Astrocyte (in vitro differentiated cells and primary cell): ENCODE measurements at regions not wholly inside any gene's neighbourhood (a gene's known extent, or its start where the extent isn't known, plus 50 kb on each side); places are given as distances from the start of the nearest gene placed in this dataset.

ENCODE experiments used
- DNase-seq: peaks from one replicate; pipeline ENCODE4 v3.0.0-alpha.2; 2010; ENCODE audit warnings: low read depth
- FAIRE-seq: peaks from 2 replicates; lab custom pipeline; 2011; peaks lifted over from hg19 to GRCh38; lab: Jason Lieb, UNC
- H2AFZ ChIP-seq: 2 replicates; pipeline ENCODE4 v1.6.0; 2012; ENCODE audit warnings: low read depth, low read length, inconsistent platforms
- H3K27ac ChIP-seq: 2 replicates; pipeline ENCODE4 v1.5.1; 2011; ENCODE audit warnings: low read depth, low read length, inconsistent platforms
- H3K27me3 ChIP-seq: 2 replicates; pipeline ENCODE4 v1.6.0; 2011; ENCODE audit warnings: low read length, inconsistent platforms; ENCODE audit not compliant: insufficient read depth
- H3K36me3 ChIP-seq: 2 replicates; pipeline ENCODE4 v1.5.1; 2011; ENCODE audit warnings: low read length, inconsistent platforms; ENCODE audit not compliant: insufficient read depth
- H3K4me1 ChIP-seq: 2 replicates; pipeline ENCODE4 v1.5.1; 2011; ENCODE audit warnings: low read length, inconsistent platforms; ENCODE audit not compliant: insufficient read depth
- H3K4me2 ChIP-seq: 2 replicates; pipeline ENCODE4 v1.6.0; 2012; ENCODE audit warnings: low read length, inconsistent platforms
- H3K4me3 ChIP-seq: 2 replicates; pipeline ENCODE4 v1.5.1; 2011; ENCODE audit warnings: low read depth, mild to moderate bottlenecking, low read length, inconsistent platforms; ENCODE audit not compliant: insufficient read depth
- H3K79me2 ChIP-seq: 2 replicates; pipeline ENCODE4 v1.6.0; 2012; ENCODE audit warnings: mild to moderate bottlenecking, low read length, inconsistent platforms; ENCODE audit not compliant: insufficient read depth
- H3K9ac ChIP-seq: 2 replicates; pipeline ENCODE4 v1.6.0; 2012; ENCODE audit warnings: mild to moderate bottlenecking, low read length, inconsistent platforms
- H3K9me3 ChIP-seq: 2 replicates; pipeline ENCODE4 v1.5.1; 2012; ENCODE audit warnings: low read depth, mild to moderate bottlenecking, low read length, inconsistent platforms; ENCODE audit not compliant: insufficient read depth
- H4K20me1 ChIP-seq: 2 replicates; pipeline ENCODE4 v1.6.0; 2012; ENCODE audit warnings: low read length, inconsistent platforms; ENCODE audit not compliant: insufficient read depth
- H3K27ac Mint-ChIP-seq: one replicate; pipeline ENCODE4 v1.8.0; 2021; ENCODE audit warnings: mild to moderate bottlenecking, mixed read lengths; ENCODE audit not compliant: unreplicated experiment
- H3K27me3 Mint-ChIP-seq: one replicate; pipeline ENCODE4 v1.8.0; 2021; ENCODE audit warnings: low read depth, mixed read lengths; ENCODE audit not compliant: unreplicated experiment
- H3K36me3 Mint-ChIP-seq: one replicate; pipeline ENCODE4 v1.8.0; 2021; ENCODE audit warnings: low read depth, mixed read lengths; ENCODE audit not compliant: unreplicated experiment
- H3K4me1 Mint-ChIP-seq: one replicate; pipeline ENCODE4 v1.8.0; 2021; ENCODE audit warnings: low read depth, mixed read lengths; ENCODE audit not compliant: unreplicated experiment
- H3K4me3 Mint-ChIP-seq: one replicate; pipeline ENCODE4 v1.8.0; 2021; ENCODE audit warnings: mild to moderate bottlenecking, moderate library complexity, mixed read lengths; ENCODE audit not compliant: unreplicated experiment
- H3K9me3 Mint-ChIP-seq: one replicate; pipeline ENCODE4 v1.8.0; 2021; ENCODE audit warnings: mild to moderate bottlenecking, mixed read lengths; ENCODE audit not compliant: unreplicated experiment
- CTCF ChIP-seq: IDR thresholded peaks from 2 replicates; pipeline ENCODE4 v1.5.1; 2011; ENCODE audit warnings: low read depth, mild to moderate bottlenecking, inconsistent platforms, low read length, moderate library complexity; ENCODE audit not compliant: insufficient read depth
- EZH2 ChIP-seq: IDR thresholded peaks from 2 replicates; pipeline ENCODE4 v1.6.1; 2012; ENCODE audit warnings: mild to moderate bottlenecking, low read length, inconsistent platforms; ENCODE audit not compliant: insufficient read depth

DNA sequence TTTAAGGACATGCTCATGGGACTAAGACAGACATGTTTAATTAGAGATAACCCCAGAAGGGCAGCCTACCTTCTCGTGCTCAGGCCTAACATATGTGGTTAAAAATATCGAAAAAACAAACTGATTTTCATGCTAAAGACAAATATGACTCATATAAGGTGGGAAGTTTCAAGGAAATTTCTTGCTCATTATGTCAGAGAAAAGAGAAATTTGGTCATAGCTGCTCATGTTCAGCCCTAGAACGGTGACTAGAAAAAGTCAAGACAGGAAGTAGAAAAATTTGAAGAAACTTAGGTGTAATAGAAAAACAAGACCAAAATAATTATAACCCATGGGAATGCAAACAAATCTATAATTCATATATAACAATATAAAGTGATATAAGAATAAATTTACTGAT lies 120.6 kb downstream of the PRDM9 start:
- no peaks in the 10 kb centered on the region for H3K9me3 Mint-ChIP-seq
- Histone ChIP-seq H4K20me1 (no peaks in the 10 kb centered on the region), H3K4me3 (no peak overlapping the region), H3K9ac (no peak overlapping the region), H3K27me3 (no peaks in the 10 kb centered on the region), H3K79me2 (no peaks in the 10 kb centered on the region), H3K9me3 (no peaks in the 10 kb centered on the region), H3K27ac (no peak overlapping the region), H3K4me2 (no peak overlapping the region), H3K36me3 (no peaks in the 10 kb centered on the region), H2AFZ (no peak overlapping the region), H3K4me1 (no peaks in the 10 kb centered on the region)
- TF ChIP-seq CTCF (no peak), EZH2 (no peak)
- no peak overlapping the region for H3K4me3 Mint-ChIP-seq
- DNase-seq (no peak), FAIRE-seq (no peak)
- no peaks in the 10 kb centered on the region for H3K27me3 Mint-ChIP-seq
- peaks cover 2% of the 10 kb centered on the region for H3K4me1 Mint-ChIP-seq
- H3K27ac Mint-ChIP-seq, result no peak overlapping the region
- no peaks in the 10 kb centered on the region for H3K36me3 Mint-ChIP-seq

- Histone ChIP-seq H3K79me2 (no peaks in the 10 kb centered on the region), H3K9ac (no peak overlapping the region), H3K4me3 (no peak overlapping the region), H2AFZ (no peak overlapping the region), H4K20me1 (no peaks in the 10 kb centered on the region), H3K27ac (no peak overlapping the region), H3K36me3 (no peaks in the 10 kb centered on the region), H3K4me2 (no peak overlapping the region), H3K27me3 (no peaks in the 10 kb centered on the region), H3K4me1 (no peaks in the 10 kb centered on the region), H3K9me3 (no peaks in the 10 kb centered on the region)
- TF ChIP-seq CTCF (no peak), EZH2 (no peak)
- Mint-ChIP-seq H3K4me3 (no peak overlapping the region), H3K4me1 (peaks cover 2% of the 10 kb centered on the region), H3K27me3 (no peaks in the 10 kb centered on the region), H3K9me3 (no peaks in the 10 kb centered on the region), H3K36me3 (no peaks in the 10 kb centered on the region), H3K27ac (no peak overlapping the region)
- DNase-seq, result no peak
- no peak for FAIRE-seq
These were observed 122.0 kb downstream of the PRDM9 start for GRCh38 chr5:23629396-23629795.

DNA sequence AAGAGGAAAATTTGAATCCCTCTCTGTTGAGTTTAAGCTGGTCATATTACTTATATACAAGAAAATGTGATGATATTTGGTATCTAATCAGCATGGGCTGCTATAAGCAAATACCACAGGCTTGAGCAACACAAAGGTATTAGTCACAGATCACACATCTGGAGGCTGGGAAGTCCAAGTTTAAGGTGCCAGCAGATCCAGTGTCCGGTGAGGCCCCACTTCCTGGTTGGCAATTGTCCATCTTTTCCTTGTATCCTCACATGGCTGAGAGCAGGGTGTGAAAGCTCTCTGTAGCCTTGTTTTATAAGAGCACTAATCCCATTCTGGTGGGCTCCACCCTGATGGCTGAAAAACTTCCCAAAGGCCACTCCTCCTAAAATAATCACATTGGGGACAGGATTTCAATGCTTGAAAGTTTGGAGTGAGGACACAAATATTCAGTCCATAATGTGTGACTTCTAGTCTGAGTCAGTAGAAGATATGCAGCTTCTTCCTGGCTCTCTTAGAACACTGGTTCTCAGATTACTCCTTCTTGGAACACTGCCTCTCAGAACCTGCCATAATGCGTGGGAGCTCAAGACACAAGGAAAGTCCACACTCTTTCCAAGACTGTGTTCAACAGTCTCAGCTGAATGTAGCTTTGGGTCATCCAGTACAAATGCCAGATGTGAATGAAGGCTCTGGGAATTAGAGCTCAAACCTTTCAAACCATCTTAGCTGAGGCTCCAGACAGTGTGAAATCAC lies 124.1 kb downstream of the PRDM9 start:
- no peak overlapping the region for H2AFZ ChIP-seq
- H4K20me1 ChIP-seq, result no peaks in the 10 kb centered on the region
- H3K27ac ChIP-seq, result peak overlapping the region; percentile 7
- no peaks in the 10 kb centered on the region for H3K27me3 Mint-ChIP-seq
- H3K4me3 Mint-ChIP-seq, result no peak overlapping the region
- no peaks in the 10 kb centered on the region for H3K9me3 ChIP-seq
- no peaks in the 10 kb centered on the region for H3K79me2 ChIP-seq
- no peaks in the 10 kb centered on the region for H3K36me3 ChIP-seq
- FAIRE-seq (no peak), DNase-seq (no peak)
- H3K36me3 Mint-ChIP-seq, result no peaks in the 10 kb centered on the region
- H3K9ac ChIP-seq, result no peak overlapping the region
- H3K27ac Mint-ChIP-seq, result peak overlapping the region; percentile 9
- H3K4me2 ChIP-seq, result peak overlapping the region; percentile 4
- H3K27me3 ChIP-seq, result no peaks in the 10 kb centered on the region
- TF ChIP-seq CTCF (no peak), EZH2 (no peak)
- H3K4me1 ChIP-seq, result no peaks in the 10 kb centered on the region
- no peaks in the 10 kb centered on the region for H3K9me3 Mint-ChIP-seq
- no peak overlapping the region for H3K4me3 ChIP-seq
- peaks cover 2% of the 10 kb centered on the region for H3K4me1 Mint-ChIP-seq
